SU-DHL-6 (cell line): ENCODE measurements at regions not wholly inside any gene's neighbourhood (a gene's known extent, or its start where the extent isn't known, plus 50 kb on each side); places are given as distances from the start of the nearest gene placed in this dataset.

Source experiments
- EZH2phosphoT487 ChIP-seq: fragments of 200-600 bp; sonication (generic), shearing (Covaris generic); conservative IDR thresholded peaks from 2 replicates; pipeline ENCODE4 v1.6.1; 2018; ENCODE audit warnings: mild to moderate bottlenecking, antibody characterized with exemption, low read length, moderate library complexity, mixed read lengths
- TF ChIP-seq, protein P1 (sequence below): fragments of 200-600 bp; sonication (generic); IDR thresholded peaks from one replicate; pipeline ENCODE4 v1.5.1; 2017; ENCODE audit warnings: antibody characterized with exemption, mild to moderate bottlenecking, low read length, moderate library complexity; ENCODE audit not compliant: insufficient read depth, poor library complexity, severe bottlenecking

DNA sequence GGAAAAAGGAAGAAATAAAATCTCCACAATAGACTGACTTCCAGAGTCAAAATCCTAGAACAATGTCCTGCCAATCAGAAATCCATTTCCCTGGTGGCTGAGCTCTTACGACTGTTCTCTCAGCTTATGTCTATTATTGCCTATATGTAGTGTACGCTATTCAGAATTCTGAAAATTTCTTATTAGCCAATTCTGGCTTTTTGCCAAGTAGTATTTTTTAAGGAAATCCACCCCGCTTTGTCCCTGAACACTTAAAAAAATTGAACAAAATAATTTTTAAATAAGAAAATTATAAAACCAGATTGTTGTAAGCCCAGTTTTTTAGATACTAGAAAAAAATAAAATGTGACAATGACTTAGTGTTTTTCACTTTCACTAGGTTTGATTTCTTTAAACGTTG, 143.0 kb downstream of the KCNA5 start:
- TF ChIP-seq, protein P1, sequence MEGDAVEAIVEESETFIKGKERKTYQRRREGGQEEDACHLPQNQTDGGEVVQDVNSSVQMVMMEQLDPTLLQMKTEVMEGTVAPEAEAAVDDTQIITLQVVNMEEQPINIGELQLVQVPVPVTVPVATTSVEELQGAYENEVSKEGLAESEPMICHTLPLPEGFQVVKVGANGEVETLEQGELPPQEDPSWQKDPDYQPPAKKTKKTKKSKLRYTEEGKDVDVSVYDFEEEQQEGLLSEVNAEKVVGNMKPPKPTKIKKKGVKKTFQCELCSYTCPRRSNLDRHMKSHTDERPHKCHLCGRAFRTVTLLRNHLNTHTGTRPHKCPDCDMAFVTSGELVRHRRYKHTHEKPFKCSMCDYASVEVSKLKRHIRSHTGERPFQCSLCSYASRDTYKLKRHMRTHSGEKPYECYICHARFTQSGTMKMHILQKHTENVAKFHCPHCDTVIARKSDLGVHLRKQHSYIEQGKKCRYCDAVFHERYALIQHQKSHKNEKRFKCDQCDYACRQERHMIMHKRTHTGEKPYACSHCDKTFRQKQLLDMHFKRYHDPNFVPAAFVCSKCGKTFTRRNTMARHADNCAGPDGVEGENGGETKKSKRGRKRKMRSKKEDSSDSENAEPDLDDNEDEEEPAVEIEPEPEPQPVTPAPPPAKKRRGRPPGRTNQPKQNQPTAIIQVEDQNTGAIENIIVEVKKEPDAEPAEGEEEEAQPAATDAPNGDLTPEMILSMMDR = no peak
- TF ChIP-seq EZH2phosphoT487 = no peak
